OCI-LY1 (cell line): ENCODE measurements at regions not wholly inside any gene's neighbourhood (a gene's known extent, or its start where the extent isn't known, plus 50 kb on each side); places are given as distances from the start of the nearest gene placed in this dataset.

Experiments used
- CTCF ChIP-seq: fragments of 200-600 bp; sonication (generic), shearing (Covaris generic); IDR thresholded peaks from 2 replicates; pipeline ENCODE4 v1.5.1; 2017; ENCODE audit warnings: mild to moderate bottlenecking, antibody characterized with exemption, low read length, moderate library complexity, mixed read lengths
- EZH2 ChIP-seq: fragments of 200-600 bp; sonication (generic), shearing (Covaris generic); IDR thresholded peaks from 2 replicates; pipeline ENCODE4 v1.8.0; 2017; ENCODE audit warnings: borderline replicate concordance, mixed run types, mild to moderate bottlenecking, antibody characterized with exemption, low read length, moderate library complexity, mixed read lengths

GRCh38 chrX:16459008-16459407, 190.9 kb upstream of the S100G start:
- TF ChIP-seq CTCF (no peak), EZH2 (no peak)
